GM12872 (cell line): ENCODE measurements at regions not wholly inside any gene's neighbourhood (a gene's known extent, or its start where the extent isn't known, plus 50 kb on each side); places are given as distances from the start of the nearest gene placed in this dataset.

Source experiments
- TF ChIP-seq, protein P1 (sequence below): IDR thresholded peaks from 3 replicates; pipeline ENCODE4 v1.5.1; 2011; ENCODE audit warnings: low read depth, mild to moderate bottlenecking, low read length, moderate library complexity; ENCODE audit not compliant: insufficient read depth

DNA sequence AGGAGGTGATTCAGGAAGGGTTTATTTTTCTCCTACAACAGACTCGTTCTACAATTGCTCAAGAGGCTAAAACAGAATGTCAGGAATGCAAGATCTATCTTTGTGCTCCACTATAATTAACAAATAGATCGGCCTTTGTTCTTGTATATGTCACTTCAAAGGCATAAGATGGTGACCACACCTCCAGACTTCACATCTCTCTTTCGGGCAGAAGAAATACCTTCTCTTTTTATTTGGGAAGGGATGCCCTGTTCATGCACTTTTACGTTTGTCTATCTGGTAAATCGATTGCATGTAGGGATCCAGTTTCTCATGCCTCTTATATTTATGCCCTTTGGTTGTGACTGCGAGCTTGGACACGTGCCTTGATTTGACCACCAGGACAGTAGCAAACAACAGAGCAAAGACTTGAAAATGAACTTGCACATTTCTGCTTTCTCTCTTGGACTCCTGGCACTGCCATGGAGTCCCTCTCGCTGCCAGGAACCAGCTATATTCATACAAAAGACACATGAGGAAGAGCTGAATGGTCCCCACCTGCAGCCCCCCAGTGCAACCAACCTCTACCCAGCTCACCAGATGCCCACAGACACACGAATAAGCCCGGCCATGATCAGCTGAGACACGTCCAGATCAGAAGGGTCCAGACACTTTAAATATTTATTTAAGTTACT, 219.8 kb upstream of the STXBP5 start:
- TF ChIP-seq, protein P1, sequence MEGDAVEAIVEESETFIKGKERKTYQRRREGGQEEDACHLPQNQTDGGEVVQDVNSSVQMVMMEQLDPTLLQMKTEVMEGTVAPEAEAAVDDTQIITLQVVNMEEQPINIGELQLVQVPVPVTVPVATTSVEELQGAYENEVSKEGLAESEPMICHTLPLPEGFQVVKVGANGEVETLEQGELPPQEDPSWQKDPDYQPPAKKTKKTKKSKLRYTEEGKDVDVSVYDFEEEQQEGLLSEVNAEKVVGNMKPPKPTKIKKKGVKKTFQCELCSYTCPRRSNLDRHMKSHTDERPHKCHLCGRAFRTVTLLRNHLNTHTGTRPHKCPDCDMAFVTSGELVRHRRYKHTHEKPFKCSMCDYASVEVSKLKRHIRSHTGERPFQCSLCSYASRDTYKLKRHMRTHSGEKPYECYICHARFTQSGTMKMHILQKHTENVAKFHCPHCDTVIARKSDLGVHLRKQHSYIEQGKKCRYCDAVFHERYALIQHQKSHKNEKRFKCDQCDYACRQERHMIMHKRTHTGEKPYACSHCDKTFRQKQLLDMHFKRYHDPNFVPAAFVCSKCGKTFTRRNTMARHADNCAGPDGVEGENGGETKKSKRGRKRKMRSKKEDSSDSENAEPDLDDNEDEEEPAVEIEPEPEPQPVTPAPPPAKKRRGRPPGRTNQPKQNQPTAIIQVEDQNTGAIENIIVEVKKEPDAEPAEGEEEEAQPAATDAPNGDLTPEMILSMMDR: no peak

DNA sequence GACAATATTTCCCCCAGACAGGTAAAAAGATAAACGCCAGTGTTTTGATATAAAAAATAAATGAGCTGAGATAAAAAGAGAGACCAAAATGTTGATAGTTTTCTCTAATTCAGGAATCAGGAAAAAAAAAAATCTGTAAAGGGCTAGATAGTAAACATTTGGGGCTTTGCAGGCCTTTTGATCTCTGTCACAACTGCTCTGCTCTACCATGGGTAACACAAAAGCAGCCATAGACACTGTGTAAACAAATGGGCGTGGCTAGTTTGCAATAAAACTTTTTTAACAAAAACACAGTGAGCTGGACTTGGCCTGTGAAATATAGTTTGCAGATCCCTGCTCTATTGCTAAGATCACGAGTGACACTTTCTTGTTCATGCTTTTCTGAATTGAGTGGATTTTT, 219.1 kb upstream of the STXBP5 start:
- TF ChIP-seq, protein P1: no peak

GRCh38 chr6:146985966-146986365, 218.3 kb upstream of the STXBP5 start:
- TF ChIP-seq, protein P1: no peak

- TF ChIP-seq, protein P1: no peak
These were observed 214.4 kb upstream of the STXBP5 start for GRCh38 chr6:146989860-146990259.

GRCh38 chr6:146990284-146990683, 213.9 kb upstream of the STXBP5 start:
- TF ChIP-seq, protein P1: no peak

DNA sequence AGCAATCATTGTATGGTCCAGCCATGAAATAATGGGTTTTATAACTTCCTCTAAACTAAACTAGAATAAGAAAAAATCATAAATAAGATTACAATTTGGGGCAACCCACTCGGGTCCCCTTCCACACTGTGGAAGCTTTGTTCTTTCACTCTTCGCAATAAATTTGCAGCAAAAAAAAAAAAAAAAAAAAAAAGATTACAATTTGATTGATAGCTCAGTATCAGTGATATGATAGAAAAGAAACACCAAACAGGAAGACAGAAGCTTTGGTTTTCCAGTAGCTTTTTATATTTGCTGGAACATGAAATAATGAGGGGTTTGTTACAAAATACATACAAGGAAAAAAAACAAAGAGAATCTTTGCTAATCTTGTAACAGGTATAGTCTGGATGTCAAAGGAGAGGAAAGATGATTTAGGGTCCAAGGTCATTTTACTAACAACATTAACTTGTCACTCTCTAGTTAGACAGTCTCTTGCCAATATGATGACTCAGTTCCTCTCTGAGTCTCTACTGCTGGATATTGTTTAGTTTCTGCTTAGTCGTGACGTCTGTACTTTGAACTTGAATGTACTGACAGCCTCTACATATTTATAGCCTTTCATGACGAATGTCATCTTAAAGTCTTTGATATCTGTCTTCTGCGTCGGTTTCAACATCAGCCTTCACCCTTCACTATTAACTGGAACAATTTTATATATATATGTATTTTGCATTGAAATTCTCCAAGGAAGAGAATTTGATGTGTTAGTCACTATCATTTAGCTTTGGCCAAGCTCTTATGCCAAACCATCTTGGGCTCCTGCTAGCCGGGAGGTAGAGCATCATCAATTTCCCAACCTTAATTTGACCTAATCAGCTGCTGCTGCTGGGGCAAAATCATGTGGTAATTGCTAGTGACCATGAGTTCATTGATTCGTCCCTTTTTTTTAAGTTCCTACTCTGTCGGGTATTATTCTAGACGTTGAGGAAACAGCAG, 213.1 kb upstream of the STXBP5 start:
- TF ChIP-seq, protein P1: no peak

DNA sequence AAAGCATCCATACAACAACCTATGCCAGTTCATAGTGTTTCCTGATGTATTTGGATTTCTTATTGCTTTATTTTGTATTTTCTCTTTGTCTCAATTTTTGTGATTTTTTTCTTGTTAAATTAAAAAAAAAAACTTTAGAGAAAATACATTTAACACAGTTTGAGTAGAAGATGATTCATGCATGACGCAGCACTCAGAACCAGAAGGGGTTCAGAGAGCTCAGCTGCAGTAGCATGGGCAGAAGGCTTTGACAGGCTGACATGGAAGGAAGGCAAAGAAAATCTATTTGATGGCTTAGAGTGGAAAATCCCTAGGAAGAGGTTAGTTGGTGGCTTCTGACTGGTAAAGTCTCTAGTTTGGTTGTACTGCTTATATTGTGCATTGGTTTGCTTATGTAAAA, 207.2 kb upstream of the STXBP5 start:
- TF ChIP-seq, protein P1: no peak
